GM21367 (cell line): ENCODE measurements at regions not wholly inside any gene's neighbourhood (a gene's known extent, or its start where the extent isn't known, plus 50 kb on each side); places are given as distances from the start of the nearest gene placed in this dataset.
A peak's percentile ranks its signal among the peaks of the same experiment; 100 is the strongest.

Source experiments
- ATAC-seq: cut with Tn5 transposase; IDR thresholded peaks from one replicate; pipeline ENCODE4 v1.9.1; 2021; ENCODE audit not compliant: unreplicated experiment

DNA sequence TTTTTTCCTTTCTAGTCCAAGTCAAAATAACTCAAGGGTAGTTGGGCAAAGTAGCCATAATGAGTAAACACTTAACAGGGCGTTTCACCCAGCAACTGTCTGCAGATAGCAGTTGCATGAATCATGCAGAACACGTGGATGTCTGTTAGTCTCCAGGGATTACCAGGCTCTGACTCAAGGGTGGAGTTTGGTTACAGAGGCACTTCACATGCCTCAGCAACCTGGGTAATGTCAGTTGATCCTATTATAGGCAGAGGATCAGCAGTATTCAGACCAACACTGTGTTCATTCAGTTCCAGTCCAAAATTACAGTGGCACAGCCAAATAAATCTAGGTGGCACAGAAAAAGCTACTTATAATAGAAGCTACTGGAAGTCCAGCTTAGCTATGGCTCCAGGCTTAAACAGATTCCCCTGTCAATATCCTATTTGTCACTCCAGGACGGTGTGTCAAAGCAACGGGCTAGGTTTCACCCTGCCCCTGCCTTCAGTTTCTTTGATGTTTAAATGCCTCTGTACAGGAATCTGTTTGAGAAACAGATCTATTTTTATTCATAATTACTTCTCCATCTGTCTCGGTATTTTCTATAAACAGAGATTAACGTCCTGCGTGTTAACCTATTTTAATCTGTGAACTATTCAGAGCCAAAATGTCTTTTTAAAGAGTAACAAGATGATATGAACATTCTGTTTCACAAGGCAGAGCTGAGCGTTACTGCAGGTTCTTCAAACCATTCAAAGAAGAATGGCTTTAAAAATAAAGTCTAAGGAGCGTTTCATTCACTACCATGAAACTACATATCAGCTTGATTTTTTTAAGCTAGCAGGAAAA lies 162.6 kb upstream of the AKR1E2 start:
- ATAC-seq: peak; percentile 85

DNA sequence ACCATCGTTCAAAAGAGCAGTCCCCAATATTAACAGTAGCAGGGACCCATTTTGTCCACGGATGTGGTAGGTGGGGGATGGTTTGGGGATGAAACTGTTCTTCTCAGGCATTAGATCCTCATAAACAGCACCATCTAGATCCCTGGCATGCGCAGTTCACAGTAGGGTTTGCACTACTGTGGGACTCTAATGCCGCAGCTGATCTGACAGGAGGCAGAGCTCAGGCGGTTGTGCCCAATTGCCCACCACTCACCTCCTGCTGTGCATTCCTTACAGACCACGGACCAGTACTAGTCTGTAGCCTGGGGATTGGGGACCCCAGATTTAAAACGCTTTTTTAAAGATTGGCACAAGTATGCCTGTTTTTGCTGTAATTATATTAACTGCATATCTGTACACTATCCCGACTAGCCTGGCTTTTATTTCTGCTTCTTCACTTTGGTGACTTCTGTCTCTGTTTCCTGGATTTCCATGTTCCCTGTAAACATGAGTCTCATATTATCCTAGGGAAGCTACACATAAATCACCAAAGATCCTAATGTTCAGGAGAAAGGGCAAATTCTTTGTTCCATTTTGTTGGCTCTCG lies 163.3 kb upstream of the AKR1E2 start:
- no peak for ATAC-seq

DNA sequence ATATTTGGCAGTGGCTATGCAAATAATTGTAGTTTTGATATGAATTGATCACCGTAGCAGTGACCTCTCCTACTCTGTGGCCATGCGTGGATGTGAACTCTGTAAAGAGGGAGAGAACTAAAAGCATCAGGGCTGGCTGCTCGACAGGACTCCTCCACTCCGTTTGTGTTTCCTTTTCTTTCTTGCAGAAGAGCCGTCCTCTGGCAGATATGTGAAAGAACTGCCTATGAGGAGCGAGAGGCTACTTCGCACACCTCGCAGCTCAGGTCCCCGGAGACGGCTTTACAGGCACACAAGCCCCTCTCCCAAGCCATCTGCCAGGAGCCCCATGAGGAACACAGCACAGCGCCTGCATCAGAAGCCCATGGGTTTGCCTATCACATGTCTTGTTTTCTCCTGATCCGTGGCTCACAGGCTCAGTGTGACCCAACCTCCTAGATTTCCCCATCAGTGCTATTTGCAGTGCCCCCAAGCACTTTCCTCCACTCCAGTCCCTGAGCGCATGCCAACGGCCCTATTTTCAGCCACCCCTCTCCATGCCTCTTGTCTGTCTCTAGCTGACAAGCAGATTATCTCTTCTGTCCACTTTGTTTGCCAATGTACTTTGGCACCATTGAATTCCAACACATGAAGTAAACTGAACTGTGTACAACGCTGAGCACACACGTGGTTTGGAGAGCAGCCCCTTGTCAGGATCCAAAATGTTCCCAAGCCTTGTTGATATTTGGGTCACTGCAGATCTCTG lies 164.3 kb upstream of the AKR1E2 start:
- no peak for ATAC-seq

DNA sequence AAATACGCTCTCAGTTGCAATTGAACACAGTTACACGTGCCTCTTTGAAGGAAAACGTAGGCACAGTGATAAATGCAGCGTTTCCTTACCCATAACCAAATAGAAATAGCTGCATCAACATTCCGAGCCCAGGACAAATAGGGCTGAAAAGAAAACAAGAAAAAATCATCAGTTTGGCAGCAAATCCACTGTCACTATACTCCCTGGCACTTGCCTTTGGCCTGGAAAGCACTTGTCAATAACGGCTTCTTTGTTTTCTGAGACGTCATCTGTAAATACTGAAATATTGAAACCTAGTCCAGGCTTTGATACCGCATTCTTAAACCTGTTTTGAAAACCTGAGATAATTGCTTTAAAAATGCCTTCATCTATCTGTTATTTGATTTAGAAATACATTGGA lies 167.2 kb upstream of the AKR1E2 start:
- ATAC-seq: no peak

DNA sequence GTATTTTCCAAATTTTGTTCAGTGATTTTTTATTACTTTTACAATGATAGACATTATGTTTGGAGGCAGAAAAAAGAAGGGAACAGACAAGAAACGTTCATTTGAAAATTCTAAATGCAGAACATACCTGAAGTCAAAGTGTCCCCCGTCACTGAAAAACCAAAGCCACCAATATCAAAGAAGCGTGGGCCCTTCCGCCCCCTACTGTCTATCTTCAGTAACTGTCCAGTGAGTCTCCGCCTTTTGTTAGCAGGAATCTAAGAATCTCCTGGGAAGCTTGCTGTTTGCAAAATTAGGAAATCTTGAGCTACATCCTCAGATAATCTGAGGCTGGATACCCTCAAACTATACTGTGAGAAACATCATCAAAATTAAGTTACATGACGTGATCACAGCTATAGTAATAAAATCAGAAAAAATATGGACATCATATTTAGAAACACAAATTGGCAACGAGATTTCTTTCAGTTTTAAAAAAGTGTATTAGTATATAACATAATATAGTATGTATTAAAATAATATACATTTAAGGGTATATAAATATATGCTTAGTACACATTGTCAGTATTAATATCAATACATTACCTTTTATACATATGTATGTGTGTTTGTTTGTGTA lies 169.3 kb upstream of the AKR1E2 start:
- ATAC-seq: no peak

DNA sequence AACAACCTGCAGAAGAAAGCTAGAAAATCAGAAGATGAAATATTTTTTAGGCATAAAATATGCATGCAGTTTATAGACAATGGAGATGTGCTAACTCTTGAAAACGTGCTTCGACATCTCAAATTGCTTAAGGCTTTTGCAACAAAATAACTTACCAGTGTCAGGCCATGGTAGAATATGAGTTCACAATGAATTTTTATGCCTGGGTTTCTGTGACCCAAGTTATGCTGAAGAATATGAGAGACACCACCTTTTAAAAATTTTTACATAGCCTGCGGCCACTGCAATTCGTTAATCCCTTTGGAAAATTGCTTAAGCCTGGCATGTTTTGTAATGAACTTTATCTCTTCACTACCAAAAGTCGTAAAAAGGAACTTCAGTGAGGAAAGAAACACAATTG lies 170.1 kb upstream of the AKR1E2 start:
- ATAC-seq: no peak

DNA sequence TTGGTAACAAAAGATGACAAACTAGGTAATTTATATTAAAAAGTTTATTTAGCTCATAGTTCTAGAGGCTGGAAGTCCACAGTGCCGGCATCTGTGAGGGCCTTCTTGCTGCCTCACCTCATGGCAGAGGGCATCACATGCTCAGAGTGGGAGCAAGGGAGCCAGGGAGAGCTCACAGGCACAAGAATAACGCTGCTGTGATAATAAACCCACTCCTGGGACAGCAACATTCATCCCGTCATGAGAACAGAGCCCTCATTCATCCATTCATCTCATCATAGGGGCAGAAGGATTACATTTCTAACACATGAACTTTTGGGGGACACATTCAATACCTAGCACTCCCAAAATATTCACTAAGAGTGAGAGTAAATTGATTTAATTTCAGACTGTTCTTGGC lies 170.6 kb upstream of the AKR1E2 start:
- ATAC-seq: no peak

DNA sequence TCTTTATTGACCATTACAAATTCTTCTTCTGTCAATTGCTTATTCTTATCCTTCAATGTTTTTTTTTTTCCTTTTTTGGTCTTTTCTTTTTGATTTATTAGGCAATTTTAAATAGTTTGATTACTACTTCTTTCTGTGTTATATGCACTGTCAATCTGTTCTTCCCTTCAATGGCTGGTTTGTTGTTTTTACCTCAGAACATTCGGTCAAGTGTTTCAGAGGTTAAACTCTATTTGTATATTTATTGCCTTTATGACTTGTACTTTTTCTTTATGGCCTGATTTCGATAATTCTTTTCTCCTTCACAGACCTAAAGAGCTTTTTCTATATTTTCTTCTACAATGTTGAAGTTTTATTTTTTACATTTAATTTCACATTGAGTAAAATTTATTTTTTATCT lies 171.5 kb upstream of the AKR1E2 start:
- ATAC-seq: no peak

DNA sequence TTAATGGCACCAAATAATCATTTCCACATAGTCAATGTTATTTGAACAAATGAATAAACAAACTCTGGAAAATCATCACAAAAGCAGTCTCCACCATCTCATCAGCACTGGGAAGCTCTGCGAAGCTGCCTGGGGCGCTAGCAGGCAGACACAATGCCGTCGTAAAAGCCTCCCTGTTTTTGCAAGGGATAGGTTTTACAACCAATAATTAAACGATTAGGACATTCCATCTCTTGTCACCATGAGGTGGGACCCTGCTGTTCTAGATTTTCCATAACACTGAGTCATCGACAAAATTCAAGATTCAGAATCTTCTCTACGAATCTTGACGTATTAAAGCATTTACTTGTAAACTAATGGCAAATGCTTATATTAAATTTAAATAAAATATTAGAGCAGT lies 172.8 kb upstream of the AKR1E2 start:
- no peak for ATAC-seq

DNA sequence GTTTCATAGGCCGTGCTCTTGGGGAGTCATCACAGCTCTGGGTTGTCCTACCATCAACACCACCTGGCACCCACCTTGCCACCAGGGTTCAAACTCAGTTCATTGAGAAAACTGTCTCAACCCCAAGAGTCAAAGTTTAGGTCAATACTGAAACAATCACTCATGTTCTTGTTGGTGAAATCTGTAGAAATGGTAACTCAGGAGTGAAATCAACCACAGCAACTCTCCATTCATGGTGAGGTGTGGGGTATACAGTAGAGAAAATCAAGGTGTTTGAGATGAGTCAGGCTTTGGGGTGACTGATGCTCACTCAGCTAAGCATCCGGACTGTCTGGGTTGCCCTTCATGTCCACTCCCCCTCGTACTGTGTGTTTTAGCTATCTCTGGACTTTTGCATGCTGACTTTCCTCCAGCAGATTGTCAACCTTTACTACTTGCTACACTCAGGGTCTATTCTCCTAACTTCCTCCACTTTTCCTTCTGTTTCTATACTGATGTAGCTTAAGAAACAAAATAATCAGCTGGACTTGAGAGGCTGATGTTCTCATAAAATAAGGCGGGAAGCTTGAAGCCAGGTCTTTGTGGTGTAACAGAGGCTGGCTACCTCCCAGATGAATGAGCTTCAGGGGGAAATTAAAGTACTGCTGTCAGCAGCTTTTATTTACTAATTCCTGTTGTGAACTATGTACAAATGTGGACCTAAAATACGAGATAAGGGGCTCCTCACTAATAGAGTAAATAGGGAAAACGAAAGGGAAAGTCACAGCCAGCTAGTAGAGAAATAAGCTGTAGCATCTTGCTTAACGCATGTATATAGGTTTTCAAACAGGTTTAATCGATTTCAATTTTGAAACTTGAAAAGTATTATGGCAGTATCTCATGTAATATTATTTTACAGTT lies 173.6 kb upstream of the AKR1E2 start:
- ATAC-seq: peak; percentile 72

DNA sequence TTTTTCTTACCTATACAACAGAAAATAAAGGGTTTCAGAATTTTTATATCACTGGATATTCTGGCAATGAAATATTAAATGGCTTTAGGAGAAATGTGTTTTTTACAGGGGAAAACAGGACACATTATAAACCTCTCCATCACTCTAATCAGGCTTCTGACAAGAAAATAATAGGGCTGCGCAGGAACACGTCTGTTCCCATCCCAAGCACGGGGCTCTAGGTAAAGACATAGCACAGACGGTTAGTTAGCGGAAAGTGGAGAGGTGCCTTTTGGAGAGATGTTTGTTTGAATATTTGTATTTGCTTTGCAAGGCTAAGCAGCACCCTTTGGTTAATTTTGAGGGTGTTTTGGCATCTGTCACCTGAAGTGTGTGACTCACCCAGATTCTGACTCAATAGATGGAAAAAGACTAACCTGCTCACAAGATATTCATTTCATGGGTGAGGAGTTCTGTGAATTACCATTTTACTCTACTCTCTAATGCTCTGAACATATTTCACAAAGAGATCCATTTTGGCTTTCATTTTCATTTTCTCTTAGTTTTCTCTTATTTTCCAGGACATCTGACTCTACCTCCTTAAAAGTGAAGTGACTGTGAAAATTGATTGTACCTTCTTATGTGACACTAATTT lies 174.5 kb upstream of the AKR1E2 start:
- peak; percentile 37 for ATAC-seq

DNA sequence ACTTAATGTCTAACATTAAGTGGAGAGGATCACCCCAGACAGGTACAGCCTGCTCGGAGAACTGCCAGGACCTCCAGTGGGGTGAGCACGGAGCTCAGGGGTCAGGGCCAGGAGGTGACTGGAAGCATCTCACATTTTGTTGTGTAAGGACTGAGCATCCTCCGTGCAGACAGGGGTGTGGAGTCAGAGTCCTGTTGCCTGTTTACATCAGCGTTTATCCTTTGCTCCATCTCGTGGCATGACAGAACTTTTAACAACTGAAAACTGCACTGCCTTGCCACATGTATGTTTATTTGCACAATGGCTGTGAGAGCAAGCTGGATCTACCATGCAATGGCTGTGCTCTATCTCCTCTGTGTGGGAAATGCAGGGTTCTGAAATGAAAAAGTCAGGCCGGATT lies 175.4 kb upstream of the AKR1E2 start:
- no peak for ATAC-seq

DNA sequence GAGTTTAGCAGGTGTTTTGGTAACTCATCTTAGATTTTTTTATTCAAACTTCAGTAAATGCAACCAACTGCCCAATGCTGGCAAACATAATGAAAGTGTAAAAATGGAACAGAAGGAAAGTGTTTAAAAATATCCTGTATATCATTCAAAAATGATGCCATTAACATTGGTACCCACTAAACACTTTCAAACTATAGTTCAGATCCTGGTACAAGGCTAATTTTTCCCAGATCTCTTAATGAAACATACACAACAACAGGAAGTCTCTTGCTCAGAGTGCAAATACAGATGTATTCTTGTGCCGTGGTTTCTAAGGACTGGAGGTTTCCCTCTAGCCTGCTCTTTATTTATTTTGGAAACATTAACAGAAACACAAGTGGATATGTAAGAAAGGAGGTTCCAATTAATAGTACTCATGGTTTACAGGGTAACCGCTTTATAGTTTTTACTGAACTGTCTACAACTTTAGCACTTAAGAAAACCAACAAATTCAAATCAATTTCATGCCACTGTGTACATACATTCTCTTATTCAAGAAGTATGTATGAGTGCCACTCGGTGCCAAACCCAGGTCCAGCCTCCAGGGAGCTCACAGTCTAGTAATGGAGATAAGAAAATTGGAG lies 176.0 kb upstream of the AKR1E2 start:
- ATAC-seq: no peak

DNA sequence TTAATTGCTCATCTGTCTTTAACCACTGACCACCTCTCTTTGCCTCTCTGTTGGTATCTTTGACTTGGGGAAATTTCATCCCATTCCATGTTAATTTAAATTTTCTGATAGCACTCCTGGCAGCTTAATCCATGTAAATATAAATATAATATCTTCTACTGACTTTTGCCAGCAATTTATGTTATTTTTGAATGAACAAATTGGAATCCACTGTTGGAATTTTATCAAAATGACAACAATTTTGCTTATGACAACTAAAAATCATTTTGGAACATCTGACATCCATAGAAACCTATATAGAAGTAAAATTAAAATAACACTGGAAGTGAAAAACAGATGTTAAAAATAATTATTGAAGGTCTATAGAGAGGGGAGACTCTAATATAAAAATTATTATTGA lies 176.5 kb upstream of the AKR1E2 start:
- ATAC-seq: no peak

DNA sequence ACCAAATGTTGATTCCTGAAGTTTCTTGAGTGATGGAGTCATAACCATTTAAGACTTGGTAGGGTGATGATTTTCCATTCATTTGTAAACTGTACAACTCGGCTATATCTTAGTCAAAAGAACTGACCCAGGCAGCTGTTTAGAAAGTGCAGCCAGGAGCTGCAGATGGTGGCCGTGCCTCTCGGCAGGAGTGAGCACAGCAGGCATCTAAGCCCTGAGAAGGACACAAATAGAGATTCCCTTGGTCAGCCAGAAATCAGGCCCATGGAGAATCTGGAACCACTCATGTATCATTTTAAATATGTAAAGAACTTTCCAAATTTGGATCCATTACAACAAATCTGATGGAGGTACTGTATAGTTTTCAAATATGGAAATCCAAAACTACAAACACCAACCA lies 177.0 kb upstream of the AKR1E2 start:
- no peak for ATAC-seq

DNA sequence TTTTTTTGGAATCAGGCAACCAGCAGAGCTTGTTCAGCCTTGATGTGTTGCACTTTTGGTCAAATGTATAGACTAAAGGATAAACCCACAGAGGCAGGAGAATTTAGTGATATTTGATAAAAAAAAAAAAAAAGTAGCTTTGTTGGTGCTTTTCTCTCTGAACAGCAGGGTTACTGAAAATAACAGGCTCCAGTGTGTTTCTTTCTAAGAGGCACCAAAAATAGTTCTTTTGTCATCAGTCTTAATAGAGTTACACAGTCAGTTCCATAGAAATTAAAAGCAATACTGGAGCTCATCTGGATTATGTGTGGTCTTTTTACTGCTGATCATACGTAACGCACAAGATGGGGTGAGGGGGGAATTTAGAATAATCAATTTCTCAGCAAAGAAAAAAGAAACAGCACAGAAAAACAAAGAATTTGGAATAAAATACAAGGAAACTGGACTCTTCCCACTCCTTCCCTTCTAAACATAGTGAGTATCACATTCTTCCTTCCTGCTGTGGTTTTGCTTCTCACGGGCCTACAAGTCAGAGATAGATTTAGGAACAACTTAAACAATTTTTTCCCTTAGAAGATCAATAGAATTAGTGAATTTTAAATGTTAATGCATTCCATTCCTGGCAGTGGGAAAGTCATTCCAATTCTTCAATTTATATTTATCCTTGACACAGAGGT lies 178.8 kb upstream of the AKR1E2 start:
- no peak for ATAC-seq

DNA sequence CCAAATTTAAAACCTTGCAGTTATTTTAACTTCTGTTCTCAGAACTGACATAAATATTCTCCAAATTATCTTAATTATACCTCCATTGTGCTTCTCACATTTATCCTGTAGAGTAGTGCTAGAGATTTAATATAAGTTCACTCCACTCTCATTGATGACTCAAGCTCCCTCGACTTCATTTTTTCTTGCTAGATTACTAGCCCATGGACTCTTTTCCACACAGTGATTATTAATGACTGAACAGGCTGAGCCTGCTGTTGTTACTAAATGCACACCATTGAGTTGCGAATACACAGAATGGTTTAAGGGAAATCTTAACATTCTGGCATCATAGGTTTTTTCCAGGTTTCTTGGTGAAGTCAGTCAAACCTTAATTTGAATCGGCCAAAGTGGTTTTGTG lies 179.5 kb upstream of the AKR1E2 start:
- ATAC-seq: no peak

DNA sequence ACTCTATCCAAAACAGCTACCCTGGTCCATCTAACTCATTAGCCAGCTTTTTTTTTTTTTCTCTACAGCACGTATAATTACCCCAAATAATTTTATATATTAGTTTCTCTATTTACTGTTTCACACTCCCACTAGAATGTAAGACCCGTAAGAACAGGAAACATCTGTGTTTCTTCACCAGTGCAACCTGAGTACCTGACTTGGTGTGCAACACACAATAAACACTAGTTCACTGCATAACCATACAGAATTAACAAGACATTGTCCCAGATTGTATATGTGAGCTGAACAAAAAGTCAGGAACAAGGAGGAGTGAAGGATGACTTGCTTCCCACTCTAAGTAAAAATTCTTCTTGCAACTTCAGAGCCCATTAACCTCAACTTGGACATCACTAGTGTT lies 180.2 kb upstream of the AKR1E2 start:
- ATAC-seq: no peak

DNA sequence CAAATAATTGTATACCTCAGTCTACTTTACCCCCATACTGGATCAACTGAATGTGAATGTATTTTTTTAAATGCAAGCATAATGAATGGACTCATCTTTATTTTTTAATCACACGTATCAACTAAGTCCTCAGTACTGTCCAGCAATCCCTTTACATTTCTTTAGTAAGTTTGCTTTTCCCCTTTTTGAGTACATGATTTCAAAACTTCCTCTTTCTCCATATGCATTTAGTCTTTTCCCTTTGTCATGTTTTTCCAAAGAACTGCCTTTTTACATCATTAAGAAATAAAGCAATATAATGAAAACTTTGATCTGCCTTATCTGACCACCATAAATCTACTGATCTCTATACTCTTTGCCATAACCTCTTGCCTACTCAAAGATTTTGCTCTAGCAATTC lies 182.5 kb upstream of the AKR1E2 start:
- ATAC-seq: no peak
